ENCODE measurements at regions not wholly inside any gene's neighbourhood (a gene's known extent, or its start where the extent isn't known, plus 50 kb on each side); places are given as distances from the start of the nearest gene placed in this dataset.

GRCh38 chr6:126181173-126181741, 158.7 kb upstream of the CENPW start:
- peaks cover 10% of the 10 kb centered on the region for H3K4me1 Mint-ChIP-seq (ENCODE audit: insufficient read depth, unreplicated experiment)
- TF ChIP-seq, protein P1, sequence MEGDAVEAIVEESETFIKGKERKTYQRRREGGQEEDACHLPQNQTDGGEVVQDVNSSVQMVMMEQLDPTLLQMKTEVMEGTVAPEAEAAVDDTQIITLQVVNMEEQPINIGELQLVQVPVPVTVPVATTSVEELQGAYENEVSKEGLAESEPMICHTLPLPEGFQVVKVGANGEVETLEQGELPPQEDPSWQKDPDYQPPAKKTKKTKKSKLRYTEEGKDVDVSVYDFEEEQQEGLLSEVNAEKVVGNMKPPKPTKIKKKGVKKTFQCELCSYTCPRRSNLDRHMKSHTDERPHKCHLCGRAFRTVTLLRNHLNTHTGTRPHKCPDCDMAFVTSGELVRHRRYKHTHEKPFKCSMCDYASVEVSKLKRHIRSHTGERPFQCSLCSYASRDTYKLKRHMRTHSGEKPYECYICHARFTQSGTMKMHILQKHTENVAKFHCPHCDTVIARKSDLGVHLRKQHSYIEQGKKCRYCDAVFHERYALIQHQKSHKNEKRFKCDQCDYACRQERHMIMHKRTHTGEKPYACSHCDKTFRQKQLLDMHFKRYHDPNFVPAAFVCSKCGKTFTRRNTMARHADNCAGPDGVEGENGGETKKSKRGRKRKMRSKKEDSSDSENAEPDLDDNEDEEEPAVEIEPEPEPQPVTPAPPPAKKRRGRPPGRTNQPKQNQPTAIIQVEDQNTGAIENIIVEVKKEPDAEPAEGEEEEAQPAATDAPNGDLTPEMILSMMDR (IDR thresholded peaks at IDR 0.05; ENCODE audit: unreplicated experiment) = no peak
- H3K9me3 Mint-ChIP-seq (ENCODE audit: unreplicated experiment) = no peaks in the 10 kb centered on the region
- no peaks in the 10 kb centered on the region for H3K27me3 Mint-ChIP-seq (ENCODE audit: insufficient read depth, unreplicated experiment)
- CTCF ChIA-PET = no interaction called here
- intact Hi-C loops (cut with micrococcal nuclease) = no loop called here
- no peak overlapping the region for H3K4me3 Mint-ChIP-seq (ENCODE audit: unreplicated experiment)
- DNase-seq (ENCODE audit: unreplicated experiment) = peak; percentile 8
- H3K27ac Mint-ChIP-seq (ENCODE audit: low read depth, unreplicated experiment) = no peak overlapping the region
- POLR2A ChIA-PET = no interaction called here
- no peaks in the 10 kb centered on the region for H3K36me3 Mint-ChIP-seq (ENCODE audit: insufficient read depth, unreplicated experiment)
- no TSS peak for BruUV-seq (replicated peaks)

DNA sequence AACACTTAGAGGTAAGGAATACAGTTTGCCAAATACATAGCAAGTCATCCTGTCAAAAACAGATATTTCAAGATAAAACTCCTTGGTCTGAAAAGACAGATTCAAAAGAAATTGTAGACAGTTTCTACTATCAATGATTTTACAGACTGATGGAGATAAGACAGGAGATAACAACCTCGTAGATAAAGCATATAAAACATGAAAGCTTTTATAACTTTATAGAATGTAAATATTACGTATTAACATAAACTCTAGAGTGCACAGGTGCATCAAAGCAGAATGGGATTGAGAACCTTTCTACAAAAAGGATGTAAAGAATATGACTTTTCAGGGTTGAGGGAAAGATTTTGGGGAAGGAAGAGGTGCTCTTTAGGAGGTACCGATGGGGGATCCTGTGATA, 158.0 kb upstream of the CENPW start:
- Mint-ChIP-seq H3K4me3 (ENCODE audit: unreplicated experiment) (no peak overlapping the region), H3K9me3 (ENCODE audit: unreplicated experiment) (no peaks in the 10 kb centered on the region), H3K27ac (ENCODE audit: low read depth, unreplicated experiment) (no peak overlapping the region), H3K27me3 (ENCODE audit: insufficient read depth, unreplicated experiment) (no peaks in the 10 kb centered on the region), H3K4me1 (ENCODE audit: insufficient read depth, unreplicated experiment) (peaks cover 10% of the 10 kb centered on the region), H3K36me3 (ENCODE audit: insufficient read depth, unreplicated experiment) (no peaks in the 10 kb centered on the region)
- intact Hi-C loops (cut with micrococcal nuclease) = no loop called here
- DNase-seq (ENCODE audit: unreplicated experiment) = no peak
- ChIA-PET CTCF (interaction anchor here (0.6 kb wide), 1 partner anchor 8 kb away, joined by 4 read pairs; no protein-coding TSS in a partner anchor), POLR2A (no interaction called here)
- BruUV-seq (replicated peaks) = no TSS peak
- TF ChIP-seq, protein P1 (IDR thresholded peaks at IDR 0.05; ENCODE audit: unreplicated experiment) = no peak

GRCh38 chr6:126182650-126183311, 157.1 kb upstream of the CENPW start:
- no peaks in the 10 kb centered on the region for H3K36me3 Mint-ChIP-seq (ENCODE audit: insufficient read depth, unreplicated experiment)
- no peak overlapping the region for H3K27ac Mint-ChIP-seq (ENCODE audit: low read depth, unreplicated experiment)
- H3K9me3 Mint-ChIP-seq (ENCODE audit: unreplicated experiment) = no peaks in the 10 kb centered on the region
- H3K27me3 Mint-ChIP-seq (ENCODE audit: insufficient read depth, unreplicated experiment) = no peaks in the 10 kb centered on the region
- ChIA-PET CTCF (interaction anchor here (0.6 kb wide), 2 partner anchors 67 to 1236 kb away, joined by 3 read pairs; no protein-coding TSS in a partner anchor), POLR2A (no interaction called here)
- intact Hi-C loops (cut with micrococcal nuclease) = no loop called here
- BruUV-seq (replicated peaks) = no TSS peak
- no peak overlapping the region for H3K4me3 Mint-ChIP-seq (ENCODE audit: unreplicated experiment)
- DNase-seq (ENCODE audit: unreplicated experiment) = peak; percentile 58
- TF ChIP-seq, protein P1 (IDR thresholded peaks at IDR 0.05; ENCODE audit: unreplicated experiment) = no peak
- peaks cover 10% of the 10 kb centered on the region for H3K4me1 Mint-ChIP-seq (ENCODE audit: insufficient read depth, unreplicated experiment)

DNA sequence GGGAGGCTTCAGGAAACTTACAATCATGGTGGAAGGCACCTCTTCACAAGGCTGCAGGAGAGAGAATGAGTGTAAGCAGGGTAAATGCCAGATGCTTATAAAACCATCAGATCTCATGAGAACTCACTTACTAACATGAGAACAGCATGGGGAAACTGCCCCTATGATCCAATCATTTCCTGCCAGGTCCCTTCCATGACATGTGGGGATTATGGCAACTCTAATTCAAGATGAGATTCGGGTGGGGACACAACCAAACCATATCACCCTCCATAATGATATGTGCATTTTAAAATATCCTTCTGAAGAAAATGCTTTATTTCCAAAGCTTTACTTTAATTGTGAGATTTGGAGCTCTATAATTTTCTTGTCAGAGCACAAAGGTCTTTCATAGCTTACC, 154.1 kb upstream of the CENPW start:
- TF ChIP-seq, protein P1 (IDR thresholded peaks at IDR 0.05; ENCODE audit: unreplicated experiment) = no peak
- ChIA-PET POLR2A (no interaction called here), CTCF (no interaction called here)
- H3K36me3 Mint-ChIP-seq (ENCODE audit: insufficient read depth, unreplicated experiment) = no peaks in the 10 kb centered on the region
- no peak for DNase-seq (ENCODE audit: unreplicated experiment)
- H3K27me3 Mint-ChIP-seq (ENCODE audit: insufficient read depth, unreplicated experiment) = no peaks in the 10 kb centered on the region
- H3K27ac Mint-ChIP-seq (ENCODE audit: low read depth, unreplicated experiment) = no peak overlapping the region
- H3K9me3 Mint-ChIP-seq (ENCODE audit: unreplicated experiment) = no peaks in the 10 kb centered on the region
- BruUV-seq (replicated peaks) = no TSS peak
- intact Hi-C loops (cut with micrococcal nuclease) = no loop called here
- H3K4me1 Mint-ChIP-seq (ENCODE audit: insufficient read depth, unreplicated experiment) = peaks cover 11% of the 10 kb centered on the region
- H3K4me3 Mint-ChIP-seq (ENCODE audit: unreplicated experiment) = no peak overlapping the region
